AG10803 (cell line): ENCODE measurements at regions not wholly inside any gene's neighbourhood (a gene's known extent, or its start where the extent isn't known, plus 50 kb on each side); places are given as distances from the start of the nearest gene placed in this dataset.

Experiments used
- DNase-seq: peaks from one replicate; pipeline ENCODE4 v3.0.0; 2010; ENCODE audit warnings: low read depth
- H3K4me3 ChIP-seq: 2 replicates; pipeline ENCODE4 v1.5.1; 2011; ENCODE audit warnings: mild to moderate bottlenecking, low read length, control low read depth
- TF ChIP-seq, protein P1 (sequence below): conservative IDR thresholded peaks from 2 replicates; pipeline ENCODE4 v1.5.1; 2011; ENCODE audit warnings: mild to moderate bottlenecking, low read length, control low read depth, inconsistent platforms

DNA sequence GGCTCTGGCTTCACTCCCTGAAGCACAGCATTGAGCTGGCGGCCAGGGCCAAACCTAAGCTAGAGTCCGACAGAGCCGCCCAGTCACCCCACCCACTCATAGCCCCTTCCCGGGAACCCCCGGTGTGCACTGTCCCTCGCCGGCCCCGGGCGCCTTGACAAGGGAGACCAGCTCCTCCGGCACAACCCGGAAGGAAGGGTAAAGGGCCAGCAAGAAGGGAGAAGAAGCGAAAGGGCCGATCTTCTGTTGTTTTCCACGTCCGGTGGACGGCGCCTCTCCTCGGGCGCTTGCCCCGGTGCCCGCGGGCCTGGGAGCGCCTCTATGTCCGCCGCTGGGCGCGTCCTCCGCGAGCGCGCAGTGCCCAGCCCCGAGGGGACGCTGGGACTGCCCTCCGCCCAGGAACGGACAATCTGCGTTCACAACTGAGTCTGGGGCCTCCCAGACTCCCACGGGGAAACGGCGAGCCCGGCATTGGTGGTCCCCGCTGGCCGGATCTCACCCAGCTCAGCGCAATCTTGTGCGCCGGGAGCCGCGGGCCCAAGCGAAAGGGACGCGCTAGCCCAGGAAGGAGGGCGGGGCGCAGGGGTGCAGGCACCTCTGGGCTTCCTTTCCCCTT, 172.5 kb upstream of the MIR17HG start:
- TF ChIP-seq, protein P1, sequence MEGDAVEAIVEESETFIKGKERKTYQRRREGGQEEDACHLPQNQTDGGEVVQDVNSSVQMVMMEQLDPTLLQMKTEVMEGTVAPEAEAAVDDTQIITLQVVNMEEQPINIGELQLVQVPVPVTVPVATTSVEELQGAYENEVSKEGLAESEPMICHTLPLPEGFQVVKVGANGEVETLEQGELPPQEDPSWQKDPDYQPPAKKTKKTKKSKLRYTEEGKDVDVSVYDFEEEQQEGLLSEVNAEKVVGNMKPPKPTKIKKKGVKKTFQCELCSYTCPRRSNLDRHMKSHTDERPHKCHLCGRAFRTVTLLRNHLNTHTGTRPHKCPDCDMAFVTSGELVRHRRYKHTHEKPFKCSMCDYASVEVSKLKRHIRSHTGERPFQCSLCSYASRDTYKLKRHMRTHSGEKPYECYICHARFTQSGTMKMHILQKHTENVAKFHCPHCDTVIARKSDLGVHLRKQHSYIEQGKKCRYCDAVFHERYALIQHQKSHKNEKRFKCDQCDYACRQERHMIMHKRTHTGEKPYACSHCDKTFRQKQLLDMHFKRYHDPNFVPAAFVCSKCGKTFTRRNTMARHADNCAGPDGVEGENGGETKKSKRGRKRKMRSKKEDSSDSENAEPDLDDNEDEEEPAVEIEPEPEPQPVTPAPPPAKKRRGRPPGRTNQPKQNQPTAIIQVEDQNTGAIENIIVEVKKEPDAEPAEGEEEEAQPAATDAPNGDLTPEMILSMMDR: no peak
- H3K4me3 ChIP-seq: no peak overlapping the region
- DNase-seq: no peak

DNA sequence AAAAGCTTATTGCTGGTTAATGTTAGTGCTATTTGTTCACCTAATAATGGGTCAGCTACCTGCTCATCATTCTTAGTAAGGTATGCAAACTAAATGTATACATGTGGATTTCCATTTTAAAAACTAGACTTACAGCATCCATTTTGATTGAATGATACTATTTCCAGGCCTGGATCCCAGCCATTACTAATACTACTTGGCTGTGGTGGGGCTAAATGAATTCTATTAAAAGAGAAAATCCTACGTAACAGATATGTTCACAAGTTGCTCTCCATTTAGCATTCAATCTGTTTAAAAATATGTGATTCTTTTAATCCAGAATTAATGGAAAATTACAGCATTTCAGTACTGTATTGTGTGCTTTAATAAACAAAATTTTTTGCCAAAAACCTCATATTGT, 169.4 kb upstream of the MIR17HG start:
- DNase-seq: no peak
- no peak overlapping the region for H3K4me3 ChIP-seq
- TF ChIP-seq, protein P1: no peak

DNA sequence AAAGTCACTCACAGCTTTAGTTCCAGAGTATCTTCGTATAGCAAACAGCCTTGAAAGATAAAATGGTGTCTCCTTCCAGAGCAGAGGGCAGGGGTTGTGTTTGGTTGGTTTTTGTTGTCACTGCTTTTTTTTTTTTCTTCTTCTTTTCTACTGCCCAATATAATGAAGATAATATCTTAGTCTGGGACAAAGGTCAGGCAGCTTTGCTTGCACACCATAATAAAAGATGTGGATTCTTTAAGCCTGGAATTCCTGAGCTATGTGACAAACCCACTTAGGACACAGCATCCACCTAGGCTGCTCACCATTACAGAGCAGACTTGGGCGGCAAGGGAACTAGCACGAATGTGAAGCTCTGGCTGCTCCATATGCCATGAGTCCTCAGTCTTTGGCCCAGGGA, 165.6 kb upstream of the MIR17HG start:
- DNase-seq: no peak
- H3K4me3 ChIP-seq: no peak overlapping the region
- TF ChIP-seq, protein P1: no peak

DNA sequence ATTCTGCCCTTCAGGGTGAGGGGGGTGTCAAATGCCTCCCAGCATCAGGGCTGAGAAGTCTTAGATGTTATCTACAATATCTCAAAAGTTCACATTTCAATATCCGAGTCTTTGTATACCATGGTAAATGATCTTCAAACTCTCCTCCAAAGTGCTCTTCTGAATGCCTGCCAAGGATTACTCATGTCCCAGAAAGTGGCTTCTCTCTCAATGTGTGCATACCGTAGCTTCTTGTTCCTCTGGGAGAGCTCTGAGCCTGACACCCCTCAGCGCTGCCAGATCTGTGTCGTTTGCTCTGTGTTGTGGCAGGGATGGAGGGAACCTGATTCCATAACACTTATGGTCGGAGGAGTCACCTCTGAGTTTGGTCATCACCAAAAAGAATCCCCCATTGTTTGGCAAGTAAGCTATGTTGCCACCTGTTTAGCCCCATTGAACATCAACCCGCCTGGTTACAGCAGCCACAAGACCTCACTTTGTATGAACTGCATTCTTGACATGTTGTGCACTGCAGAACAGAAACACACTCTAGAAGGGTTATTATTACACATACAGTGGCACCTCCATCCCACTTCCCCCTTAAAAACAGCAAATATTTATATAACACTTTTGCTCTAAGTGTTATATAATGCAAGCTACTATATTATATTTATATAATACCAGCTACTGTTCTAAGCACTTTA, 163.1 kb upstream of the MIR17HG start:
- H3K4me3 ChIP-seq: no peak overlapping the region
- TF ChIP-seq, protein P1: no peak
- DNase-seq: no peak

DNA sequence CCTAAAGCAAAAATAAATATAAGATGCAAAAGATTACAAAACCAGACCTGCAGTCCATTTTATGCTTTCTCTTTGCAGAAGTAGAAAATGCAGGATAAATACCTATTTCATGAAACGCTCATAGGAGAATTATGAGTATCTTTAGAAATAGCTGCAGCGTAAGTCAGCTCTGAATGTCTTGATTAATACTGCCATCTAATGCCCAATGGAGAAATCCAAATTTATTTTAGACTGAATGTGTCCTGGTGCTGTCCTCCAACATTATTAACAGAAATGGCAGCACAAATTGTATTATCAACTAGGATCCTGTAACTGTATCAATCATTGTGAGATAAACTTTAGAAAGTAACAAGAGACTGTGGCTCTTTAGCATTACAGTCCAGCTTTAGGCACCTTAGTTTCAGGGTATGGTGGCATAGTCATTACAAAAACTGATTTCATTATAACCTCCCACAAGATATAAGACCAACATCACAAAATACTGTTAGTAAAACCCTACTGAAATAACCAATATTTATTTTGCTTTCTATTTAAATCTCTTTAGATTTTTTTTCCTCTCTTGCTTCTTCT, 162.1 kb upstream of the MIR17HG start:
- no peak for DNase-seq
- H3K4me3 ChIP-seq: no peak overlapping the region
- TF ChIP-seq, protein P1: 0 out of 2 replicates have a peak, but pooled peaks have one; percentile 3

DNA sequence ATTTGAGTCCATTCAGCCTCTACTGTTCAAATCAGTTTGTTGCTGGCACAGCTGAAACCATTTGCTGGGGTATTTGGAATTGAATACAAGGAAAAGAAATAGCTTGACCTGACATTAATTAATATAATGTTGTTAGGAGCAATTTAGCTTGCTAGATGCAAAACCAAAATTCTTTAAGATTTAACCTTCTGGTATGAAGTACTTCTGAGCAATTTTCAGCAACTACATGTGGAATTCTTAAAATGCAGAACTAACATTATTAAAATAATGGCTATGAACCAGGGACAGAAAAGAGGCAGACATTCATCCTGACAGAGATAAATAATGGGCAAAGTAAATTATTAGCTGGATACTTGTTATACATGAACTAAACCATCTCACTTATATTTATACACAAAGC, 160.0 kb upstream of the MIR17HG start:
- TF ChIP-seq, protein P1: no peak
- DNase-seq: no peak
- H3K4me3 ChIP-seq: no peak overlapping the region

DNA sequence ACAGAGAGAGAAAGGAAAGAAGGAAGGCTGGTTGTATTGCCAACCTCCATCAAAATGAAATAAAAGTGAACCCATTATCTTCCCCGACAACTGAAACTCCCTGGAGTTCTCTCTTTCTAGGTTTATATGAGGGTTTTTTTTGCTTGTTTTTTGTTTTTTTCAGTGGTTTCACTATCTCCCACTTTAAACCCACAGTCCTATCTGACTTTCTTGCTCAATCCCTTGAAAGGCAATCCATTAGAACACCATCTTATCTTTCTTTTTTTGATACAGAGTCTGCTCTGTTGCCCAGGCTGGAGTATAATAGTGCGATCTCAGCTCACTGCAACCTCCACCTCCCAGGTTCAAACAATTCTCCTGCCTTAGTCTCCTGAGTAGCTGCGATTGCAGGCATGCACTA, 158.0 kb upstream of the MIR17HG start:
- no peak for DNase-seq
- no peak overlapping the region for H3K4me3 ChIP-seq
- TF ChIP-seq, protein P1: no peak
